HCT116 (cell line): ENCODE measurements at regions not wholly inside any gene's neighbourhood (a gene's known extent, or its start where the extent isn't known, plus 50 kb on each side); places are given as distances from the start of the nearest gene placed in this dataset.

Experiments
- ELF1 ChIP-seq: IDR thresholded peaks from 2 replicates; pipeline ENCODE4 v1.6.1; 2012; ENCODE audit warnings: low read depth, borderline replicate concordance
- EZH2 ChIP-seq: fragments of 200-600 bp; sonication (generic); IDR thresholded peaks from 2 replicates; pipeline ENCODE4 v1.6.1; 2017; ENCODE audit warnings: antibody characterized with exemption, mixed run types
- EZH2phosphoT487 ChIP-seq: fragments of 200-600 bp; IDR thresholded peaks from 2 replicates; pipeline ENCODE4 v1.6.1; 2018; ENCODE audit warnings: antibody characterized with exemption, borderline replicate concordance
- FOSL1 ChIP-seq: IDR thresholded peaks from 2 replicates; pipeline ENCODE4 v1.6.1; 2012; ENCODE audit warnings: low read depth
- POLR2A ChIP-seq: IDR thresholded peaks from 2 replicates; pipeline ENCODE4 v1.7.0; 2011; ENCODE audit warnings: borderline replicate concordance; ENCODE audit not compliant: insufficient read depth, insufficient read length; ENCODE audit errors: extremely low read depth
- POLR2AphosphoS5 ChIP-seq: IDR thresholded peaks from 2 replicates; pipeline ENCODE4 v1.6.1; 2011; ENCODE audit warnings: mild to moderate bottlenecking, low read depth, low read length, moderate library complexity
- RAD21 ChIP-seq: IDR thresholded peaks from 2 replicates; pipeline ENCODE4 v1.6.1; 2012; ENCODE audit warnings: low read depth, mild to moderate bottlenecking
- TCF7L2 ChIP-seq: IDR thresholded peaks from 2 replicates; pipeline ENCODE4 v1.7.0; 2011; ENCODE audit warnings: borderline replicate concordance, inconsistent platforms; ENCODE audit not compliant: insufficient read depth, insufficient read length; ENCODE audit errors: extremely low read depth
- ZNF274 ChIP-seq: fragments of 200-500 bp; sonication (Bioruptor generic); IDR thresholded peaks from 2 replicates; pipeline ENCODE4 v1.6.1; 2014; ENCODE audit warnings: mild to moderate bottlenecking, low read depth, low read length, inconsistent platforms
- TF ChIP-seq, protein P1 (sequence below), 3 experiments: fragments of 200-600 bp in 1 of 3; sonication (generic) in 1 of 3; IDR thresholded peaks in 2 of 3; conservative IDR thresholded peaks in 1 of 3; 2 replicates each; pipeline ENCODE4 v1.5.1; 2012 to 2017; ENCODE audit warnings: low read depth in 2 of 3, low read length in 2 of 3, antibody characterized with exemption in 1 of 3, borderline replicate concordance in 1 of 3, control low read depth in 1 of 3, mild to moderate bottlenecking in 1 of 3, mixed read lengths in 1 of 3, mixed run types in 1 of 3, moderate library complexity in 1 of 3; ENCODE audit not compliant: insufficient read depth in 1 of 3
- TF ChIP-seq, protein P2 (sequence below): IDR thresholded peaks from 2 replicates; pipeline ENCODE4 v1.6.1; 2012
- TF ChIP-seq, protein P3 (sequence below): IDR thresholded peaks from 2 replicates; pipeline ENCODE4 v1.6.1; 2012; ENCODE audit warnings: low read depth
- TF ChIP-seq, protein P4 (sequence below): IDR thresholded peaks from 2 replicates; pipeline ENCODE4 v1.6.1; 2011; ENCODE audit warnings: mild to moderate bottlenecking, low read length, moderate library complexity; ENCODE audit not compliant: insufficient replicate concordance; ENCODE audit errors: extremely low read depth

DNA sequence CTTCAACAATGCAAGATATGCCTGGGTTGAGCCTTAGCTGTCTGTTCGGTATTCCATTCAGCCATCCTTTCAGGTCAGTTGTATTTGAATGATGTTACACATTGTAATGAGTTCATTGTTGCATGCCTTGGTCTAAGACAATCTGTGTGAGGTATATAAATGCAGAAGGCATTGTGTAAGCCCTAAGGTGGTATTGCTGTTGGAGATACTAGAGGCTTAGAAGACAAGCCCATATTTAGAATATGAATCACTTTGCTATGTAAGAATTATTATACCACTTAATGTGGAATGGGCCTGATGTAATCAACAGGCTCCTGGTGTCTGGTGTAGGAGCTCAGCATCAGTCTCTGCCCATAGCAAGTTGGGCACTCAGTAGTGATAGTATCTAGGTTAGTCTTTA is 473.4 kb upstream of the GNPDA2 start:
- TF ChIP-seq TCF7L2 (no peak), POLR2A (no peak), ZNF274 (no peak), EZH2 (no peak), POLR2AphosphoS5 (no peak), EZH2phosphoT487 (no peak), ELF1 (no peak), FOSL1 (no peak), RAD21 (no peak)
- TF ChIP-seq, protein P1, sequence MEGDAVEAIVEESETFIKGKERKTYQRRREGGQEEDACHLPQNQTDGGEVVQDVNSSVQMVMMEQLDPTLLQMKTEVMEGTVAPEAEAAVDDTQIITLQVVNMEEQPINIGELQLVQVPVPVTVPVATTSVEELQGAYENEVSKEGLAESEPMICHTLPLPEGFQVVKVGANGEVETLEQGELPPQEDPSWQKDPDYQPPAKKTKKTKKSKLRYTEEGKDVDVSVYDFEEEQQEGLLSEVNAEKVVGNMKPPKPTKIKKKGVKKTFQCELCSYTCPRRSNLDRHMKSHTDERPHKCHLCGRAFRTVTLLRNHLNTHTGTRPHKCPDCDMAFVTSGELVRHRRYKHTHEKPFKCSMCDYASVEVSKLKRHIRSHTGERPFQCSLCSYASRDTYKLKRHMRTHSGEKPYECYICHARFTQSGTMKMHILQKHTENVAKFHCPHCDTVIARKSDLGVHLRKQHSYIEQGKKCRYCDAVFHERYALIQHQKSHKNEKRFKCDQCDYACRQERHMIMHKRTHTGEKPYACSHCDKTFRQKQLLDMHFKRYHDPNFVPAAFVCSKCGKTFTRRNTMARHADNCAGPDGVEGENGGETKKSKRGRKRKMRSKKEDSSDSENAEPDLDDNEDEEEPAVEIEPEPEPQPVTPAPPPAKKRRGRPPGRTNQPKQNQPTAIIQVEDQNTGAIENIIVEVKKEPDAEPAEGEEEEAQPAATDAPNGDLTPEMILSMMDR (IDR thresholded peaks at IDR 0.05 in 2 of 3, conservative IDR thresholded peaks at IDR 0.05 in 1 of 3; ENCODE audit: borderline replicate concordance in 1 of 3, insufficient read depth in 1 of 3, low read depth in 2 of 3, low read length in 2 of 3), result no peak
- TF ChIP-seq, protein P2, sequence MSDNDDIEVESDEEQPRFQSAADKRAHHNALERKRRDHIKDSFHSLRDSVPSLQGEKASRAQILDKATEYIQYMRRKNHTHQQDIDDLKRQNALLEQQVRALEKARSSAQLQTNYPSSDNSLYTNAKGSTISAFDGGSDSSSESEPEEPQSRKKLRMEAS, result no peak
- TF ChIP-seq, protein P3, sequence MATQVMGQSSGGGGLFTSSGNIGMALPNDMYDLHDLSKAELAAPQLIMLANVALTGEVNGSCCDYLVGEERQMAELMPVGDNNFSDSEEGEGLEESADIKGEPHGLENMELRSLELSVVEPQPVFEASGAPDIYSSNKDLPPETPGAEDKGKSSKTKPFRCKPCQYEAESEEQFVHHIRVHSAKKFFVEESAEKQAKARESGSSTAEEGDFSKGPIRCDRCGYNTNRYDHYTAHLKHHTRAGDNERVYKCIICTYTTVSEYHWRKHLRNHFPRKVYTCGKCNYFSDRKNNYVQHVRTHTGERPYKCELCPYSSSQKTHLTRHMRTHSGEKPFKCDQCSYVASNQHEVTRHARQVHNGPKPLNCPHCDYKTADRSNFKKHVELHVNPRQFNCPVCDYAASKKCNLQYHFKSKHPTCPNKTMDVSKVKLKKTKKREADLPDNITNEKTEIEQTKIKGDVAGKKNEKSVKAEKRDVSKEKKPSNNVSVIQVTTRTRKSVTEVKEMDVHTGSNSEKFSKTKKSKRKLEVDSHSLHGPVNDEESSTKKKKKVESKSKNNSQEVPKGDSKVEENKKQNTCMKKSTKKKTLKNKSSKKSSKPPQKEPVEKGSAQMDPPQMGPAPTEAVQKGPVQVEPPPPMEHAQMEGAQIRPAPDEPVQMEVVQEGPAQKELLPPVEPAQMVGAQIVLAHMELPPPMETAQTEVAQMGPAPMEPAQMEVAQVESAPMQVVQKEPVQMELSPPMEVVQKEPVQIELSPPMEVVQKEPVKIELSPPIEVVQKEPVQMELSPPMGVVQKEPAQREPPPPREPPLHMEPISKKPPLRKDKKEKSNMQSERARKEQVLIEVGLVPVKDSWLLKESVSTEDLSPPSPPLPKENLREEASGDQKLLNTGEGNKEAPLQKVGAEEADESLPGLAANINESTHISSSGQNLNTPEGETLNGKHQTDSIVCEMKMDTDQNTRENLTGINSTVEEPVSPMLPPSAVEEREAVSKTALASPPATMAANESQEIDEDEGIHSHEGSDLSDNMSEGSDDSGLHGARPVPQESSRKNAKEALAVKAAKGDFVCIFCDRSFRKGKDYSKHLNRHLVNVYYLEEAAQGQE, result no peak
- TF ChIP-seq, protein P4, sequence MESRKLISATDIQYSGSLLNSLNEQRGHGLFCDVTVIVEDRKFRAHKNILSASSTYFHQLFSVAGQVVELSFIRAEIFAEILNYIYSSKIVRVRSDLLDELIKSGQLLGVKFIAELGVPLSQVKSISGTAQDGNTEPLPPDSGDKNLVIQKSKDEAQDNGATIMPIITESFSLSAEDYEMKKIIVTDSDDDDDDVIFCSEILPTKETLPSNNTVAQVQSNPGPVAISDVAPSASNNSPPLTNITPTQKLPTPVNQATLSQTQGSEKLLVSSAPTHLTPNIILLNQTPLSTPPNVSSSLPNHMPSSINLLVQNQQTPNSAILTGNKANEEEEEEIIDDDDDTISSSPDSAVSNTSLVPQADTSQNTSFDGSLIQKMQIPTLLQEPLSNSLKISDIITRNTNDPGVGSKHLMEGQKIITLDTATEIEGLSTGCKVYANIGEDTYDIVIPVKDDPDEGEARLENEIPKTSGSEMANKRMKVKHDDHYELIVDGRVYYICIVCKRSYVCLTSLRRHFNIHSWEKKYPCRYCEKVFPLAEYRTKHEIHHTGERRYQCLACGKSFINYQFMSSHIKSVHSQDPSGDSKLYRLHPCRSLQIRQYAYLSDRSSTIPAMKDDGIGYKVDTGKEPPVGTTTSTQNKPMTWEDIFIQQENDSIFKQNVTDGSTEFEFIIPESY, result no peak
